Activated CD8-positive, alpha-beta memory T cell treated with anti-CD3 and anti-CD28 coated beads for 36 hours (primary cell): ENCODE measurements at regions not wholly inside any gene's neighbourhood (a gene's known extent, or its start where the extent isn't known, plus 50 kb on each side); places are given as distances from the start of the nearest gene placed in this dataset.

Experiments
- CTCF ChIA-PET: fragments of 350-600 bp; sonication (Branson Sonifier 250); formaldehyde crosslinking; loops from one replicate; lab custom pipeline; 2021; ENCODE audit warnings: antibody characterized with exemption; lab: Charles Lee
- POLR2A ChIA-PET: fragments of 350-600 bp; sonication (Branson Sonifier 250); formaldehyde crosslinking; loops from one replicate; lab custom pipeline; 2021; ENCODE audit warnings: antibody characterized with exemption; lab: Charles Lee

DNA sequence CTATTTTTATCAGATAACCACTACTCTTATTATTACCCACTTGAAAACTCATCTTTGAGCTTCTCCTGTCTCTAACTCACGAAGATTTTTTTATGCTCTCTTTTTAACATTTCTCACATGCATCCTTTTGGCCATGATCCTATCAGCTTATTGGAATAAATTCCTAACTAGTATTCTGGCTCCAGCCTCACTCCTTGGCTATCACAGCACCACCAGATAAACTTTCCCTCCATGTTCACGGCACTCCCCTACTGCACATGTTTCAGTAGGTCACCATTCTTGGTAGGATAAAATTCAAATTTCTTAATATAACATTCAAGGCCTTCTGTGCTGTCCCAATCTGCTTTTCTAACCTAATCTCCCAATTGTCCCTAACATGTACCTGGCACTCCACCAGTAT, 186.6 kb upstream of the UBASH3B start:
- POLR2A ChIA-PET, result no interaction called here
- CTCF ChIA-PET, result no interaction called here

DNA sequence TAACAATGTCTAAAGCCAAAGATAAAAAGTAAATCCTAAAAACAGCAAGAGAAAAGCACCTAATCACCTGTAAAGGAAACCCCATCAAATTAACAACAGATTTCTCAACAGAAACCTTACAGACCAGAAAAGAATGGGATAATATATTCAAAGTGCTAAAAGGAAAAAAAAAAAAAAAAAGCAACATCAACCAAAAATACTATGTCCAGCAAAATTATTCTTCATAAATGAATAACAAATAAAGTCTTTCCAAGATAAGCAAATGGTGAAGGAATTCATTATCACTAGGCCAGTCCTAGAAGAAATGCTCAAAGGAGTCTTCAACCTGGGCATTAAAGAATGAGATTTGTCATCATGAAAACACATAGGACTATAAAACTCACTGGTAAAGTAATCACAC, 192.0 kb upstream of the UBASH3B start:
- ChIA-PET CTCF (no interaction called here), POLR2A (no interaction called here)

DNA sequence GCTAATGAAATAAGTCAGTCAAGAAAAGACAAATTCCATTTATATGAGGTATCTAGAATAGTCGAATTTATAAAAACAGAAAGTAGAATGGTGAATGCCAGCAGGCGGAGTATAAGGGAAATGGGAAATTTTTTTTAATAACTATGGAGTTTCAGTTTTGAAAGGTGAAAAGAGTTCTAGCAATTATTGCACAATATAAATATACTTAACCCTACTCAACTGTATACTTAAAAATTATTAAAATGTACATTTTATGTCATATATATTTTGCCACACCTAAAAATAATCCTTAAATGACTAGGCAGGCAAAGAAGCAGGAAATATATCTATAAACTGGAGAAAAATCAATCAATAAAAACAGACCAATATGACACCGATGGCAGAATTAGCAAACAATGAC, 196.5 kb upstream of the UBASH3B start:
- ChIA-PET POLR2A (no interaction called here), CTCF (no interaction called here)

DNA sequence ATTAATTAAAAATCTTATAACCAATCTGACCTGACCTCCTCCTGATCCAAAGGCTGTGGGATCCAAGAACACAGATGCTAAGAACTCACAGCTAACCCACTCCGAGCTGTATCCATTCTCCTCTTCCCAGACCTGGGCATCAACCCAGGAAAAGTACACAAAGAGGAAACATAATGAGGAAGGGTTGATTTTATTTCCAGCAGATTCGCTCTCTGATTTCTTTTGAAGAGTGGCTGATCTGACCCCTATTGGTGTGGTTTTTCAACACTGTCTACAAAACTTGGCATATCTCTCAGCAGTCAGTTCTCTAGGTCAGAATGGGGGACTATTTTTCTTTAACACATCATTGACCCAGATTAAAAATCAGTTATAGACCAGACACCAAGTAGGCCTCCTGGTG, 201.9 kb upstream of the UBASH3B start:
- ChIA-PET POLR2A (no interaction called here), CTCF (interaction anchor here (0.6 kb wide), 1 partner anchor 104 kb away, joined by 3 read pairs; no protein-coding TSS in a partner anchor)

DNA sequence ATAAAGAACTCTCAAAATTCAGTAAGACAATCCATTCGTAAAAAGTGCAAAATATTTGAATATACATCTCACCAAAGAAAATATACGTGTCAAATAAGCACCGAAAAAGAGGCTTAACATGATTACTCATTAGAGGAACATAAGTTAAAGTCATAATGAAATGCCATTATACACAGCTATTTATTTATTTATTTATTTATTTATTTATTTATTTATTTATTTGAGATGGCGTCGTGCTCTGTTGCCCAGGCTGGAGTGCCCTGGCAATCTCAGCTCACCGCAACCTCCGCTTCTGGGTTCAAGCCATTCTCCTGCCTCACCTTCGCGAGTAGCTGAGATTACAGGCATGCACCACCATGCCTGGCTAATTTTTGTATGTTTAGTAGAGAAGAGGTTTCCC, 203.6 kb upstream of the UBASH3B start:
- CTCF ChIA-PET, result no interaction called here
- POLR2A ChIA-PET, result no interaction called here

DNA sequence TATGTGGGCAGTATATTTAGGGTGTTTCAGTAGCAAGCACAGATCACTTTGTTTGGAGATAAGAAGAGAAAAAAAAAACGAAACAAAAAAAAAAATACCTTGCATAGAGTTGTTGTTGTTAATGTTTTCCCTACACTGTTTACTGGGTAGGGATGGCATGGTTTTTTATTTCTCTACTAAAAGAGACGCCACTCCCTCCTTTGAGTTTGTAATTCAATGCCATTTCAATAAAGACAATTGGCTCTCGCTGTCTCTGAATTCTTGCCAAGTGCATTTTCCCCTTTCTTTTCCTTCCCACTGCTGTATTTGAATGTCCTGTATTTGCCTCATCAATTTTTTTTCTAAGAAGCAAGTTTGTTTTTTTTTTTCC, 213.9 kb upstream of the UBASH3B start:
- ChIA-PET CTCF (no interaction called here), POLR2A (no interaction called here)

DNA sequence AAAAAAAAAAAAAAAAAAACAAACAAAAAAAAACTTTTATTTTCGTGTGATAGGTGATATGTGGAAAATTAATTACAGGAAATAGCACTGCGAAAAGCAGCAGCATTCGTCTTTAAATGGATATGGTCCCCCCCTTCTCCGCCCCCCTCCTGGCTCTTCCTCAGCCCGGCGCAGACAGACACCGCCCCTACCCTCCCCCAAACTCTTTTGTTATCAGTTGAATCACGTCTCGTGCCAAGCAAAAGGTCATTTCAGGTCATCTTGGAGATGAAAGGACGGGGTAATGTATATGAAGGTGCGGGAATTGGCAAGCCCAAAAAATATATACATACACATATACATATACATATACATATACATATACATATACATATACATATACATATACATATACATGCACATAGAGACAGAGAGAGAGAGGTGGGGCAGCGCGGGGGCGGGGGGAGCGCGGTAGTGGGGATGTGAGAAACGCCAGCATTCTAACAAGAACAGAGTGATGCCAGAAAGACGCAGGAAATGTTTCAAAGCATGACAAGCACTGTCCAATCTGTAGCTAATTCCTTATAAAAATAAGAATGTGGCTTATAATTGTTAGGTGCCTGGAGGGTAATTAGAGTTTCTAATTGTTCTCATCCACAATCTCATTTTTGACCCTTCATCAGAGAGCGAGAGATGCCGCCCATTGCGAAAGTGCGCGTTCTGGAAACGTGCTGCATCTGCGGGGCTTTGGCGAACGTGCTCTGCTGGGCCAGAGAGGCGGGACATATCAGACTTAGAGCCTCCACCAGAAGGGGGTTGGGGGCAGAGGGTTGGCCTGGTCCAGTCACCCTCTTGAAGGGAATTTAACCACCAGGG, 214.5 kb upstream of the UBASH3B start:
- ChIA-PET CTCF (no interaction called here), POLR2A (no interaction called here)

DNA sequence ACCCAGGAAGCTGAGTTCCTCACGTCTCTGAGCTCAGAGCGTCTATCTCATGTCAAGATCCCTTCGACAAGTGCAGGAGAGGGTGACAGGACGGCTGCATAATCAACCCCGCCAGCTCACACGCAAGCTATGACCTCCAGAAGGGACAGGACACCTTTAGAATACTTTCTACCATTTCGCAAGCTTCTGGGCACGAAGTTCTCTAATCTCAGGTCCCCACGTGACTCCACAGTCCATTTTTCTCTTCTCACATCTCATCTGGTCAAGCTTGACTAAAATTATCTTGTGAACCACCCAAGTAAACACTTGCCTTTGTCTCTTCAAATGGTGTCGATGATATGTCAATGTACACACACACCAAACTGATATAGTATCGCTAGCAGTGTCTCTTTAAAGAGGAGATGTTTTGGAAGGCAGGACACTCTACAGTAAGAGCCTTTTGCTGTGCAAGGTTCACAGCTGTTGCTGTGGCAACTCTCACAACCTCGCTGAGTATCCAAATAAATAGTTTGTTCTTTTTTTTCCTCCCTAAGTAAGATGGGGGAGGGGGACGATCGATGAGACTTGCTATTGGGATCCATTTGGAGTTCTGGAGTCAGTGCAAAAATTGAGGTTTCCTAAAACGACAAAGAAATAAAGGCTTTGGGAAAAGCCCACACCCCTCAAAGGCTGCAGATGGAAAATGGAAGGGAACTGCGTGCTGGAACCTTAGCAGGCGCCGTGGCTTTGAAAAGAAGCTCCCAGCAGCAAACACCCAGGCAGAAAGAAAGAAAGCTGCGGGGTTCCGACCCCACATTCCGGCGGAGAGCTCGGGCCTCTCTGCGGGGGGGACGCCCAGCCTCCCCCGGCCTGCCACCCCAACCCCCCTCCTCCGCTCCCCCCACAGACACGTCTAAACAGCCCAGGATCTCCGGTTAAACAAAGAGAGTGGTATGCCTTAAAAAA, 215.4 kb upstream of the UBASH3B start:
- CTCF ChIA-PET, result no interaction called here
- POLR2A ChIA-PET, result no interaction called here

DNA sequence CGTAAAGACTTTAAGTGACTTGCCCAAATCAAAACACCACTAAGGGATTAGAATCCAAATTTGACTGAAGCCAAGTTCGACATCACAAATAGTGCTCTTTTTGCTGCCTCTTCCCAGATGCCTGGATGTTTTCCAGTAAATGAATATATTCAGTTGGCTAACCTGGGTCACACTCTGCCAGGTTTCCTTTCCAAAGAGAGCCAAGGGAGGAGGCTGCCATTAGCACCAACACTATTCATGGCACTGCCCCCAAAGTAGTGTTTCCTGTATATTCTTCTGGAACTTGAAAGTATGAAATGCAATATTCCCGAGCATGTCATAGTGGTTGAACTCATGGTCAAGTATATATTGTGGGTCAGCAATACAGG, 219.3 kb upstream of the UBASH3B start:
- ChIA-PET POLR2A (no interaction called here), CTCF (no interaction called here)

DNA sequence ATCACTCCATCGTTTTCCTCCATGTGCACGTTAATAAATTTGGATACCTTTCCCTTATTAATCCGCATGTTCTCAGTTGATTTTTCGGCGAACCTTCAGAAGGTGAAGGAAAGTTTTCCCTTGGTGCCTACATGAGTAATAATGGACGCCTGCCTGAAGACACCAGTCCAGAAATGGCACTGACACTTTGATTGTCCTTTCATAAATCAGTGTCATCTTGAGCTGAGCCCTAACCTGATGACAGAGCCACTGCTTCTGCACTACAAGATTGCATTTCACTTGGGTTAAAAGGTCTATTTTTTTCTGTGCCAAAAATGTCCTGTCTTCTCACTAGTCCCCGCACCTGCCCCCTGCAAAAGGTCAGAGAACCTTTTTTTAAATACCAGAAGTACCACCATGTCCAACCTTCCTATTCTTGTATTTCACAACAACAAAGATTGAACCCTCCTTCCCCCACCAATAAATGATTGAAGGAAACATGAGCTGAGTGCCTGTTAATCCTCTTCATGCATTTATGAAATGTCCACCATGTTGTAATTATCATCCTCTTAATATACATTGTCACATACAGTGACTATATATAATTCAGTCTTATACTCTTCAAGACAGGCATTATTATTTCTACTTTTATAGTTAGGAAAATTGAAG, 219.9 kb upstream of the UBASH3B start:
- CTCF ChIA-PET, result no interaction called here

DNA sequence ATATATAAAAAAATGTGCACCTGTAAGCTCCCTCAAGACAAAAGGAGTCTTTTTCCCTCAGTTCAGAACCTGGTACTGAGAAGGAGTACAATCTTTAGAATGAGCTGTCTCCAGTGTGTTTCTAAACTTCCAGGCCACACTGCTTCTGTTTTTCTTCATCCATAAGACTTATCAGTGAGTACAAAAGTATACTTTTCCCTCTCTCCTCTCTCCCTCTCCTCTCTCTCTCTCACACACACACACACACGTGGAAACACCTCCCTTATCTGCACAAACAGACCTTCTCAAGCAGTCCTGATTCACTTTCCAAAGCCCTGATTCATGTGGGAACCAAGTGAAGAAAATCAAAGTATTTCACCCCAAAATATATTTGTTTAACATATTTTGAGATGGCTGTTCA, 220.7 kb upstream of the UBASH3B start:
- ChIA-PET CTCF (no interaction called here), POLR2A (no interaction called here)

More for the DNA sequence above, 219.9 kb upstream of the UBASH3B start:
- POLR2A ChIA-PET, result no interaction called here

DNA sequence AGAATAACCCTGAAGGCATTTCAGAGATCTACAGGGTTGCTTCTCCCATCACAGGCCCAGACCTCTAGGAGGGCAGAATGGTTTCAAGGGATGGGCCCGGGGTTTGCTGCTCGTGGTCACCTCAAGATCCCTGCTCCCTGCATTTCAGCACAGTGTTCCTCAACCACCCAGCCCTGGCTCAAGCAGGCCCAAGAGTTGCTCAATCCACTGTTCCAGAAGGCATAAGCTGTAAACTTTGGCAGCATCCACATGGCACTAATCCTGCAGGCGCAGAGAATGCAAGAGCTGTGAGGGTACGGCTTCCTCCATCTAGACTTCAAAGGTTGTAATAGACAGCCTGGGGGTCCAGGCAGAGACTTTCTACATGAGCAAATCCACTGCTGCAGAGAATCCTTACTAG, 225.0 kb upstream of the UBASH3B start:
- POLR2A ChIA-PET, result no interaction called here
- CTCF ChIA-PET, result no interaction called here

DNA sequence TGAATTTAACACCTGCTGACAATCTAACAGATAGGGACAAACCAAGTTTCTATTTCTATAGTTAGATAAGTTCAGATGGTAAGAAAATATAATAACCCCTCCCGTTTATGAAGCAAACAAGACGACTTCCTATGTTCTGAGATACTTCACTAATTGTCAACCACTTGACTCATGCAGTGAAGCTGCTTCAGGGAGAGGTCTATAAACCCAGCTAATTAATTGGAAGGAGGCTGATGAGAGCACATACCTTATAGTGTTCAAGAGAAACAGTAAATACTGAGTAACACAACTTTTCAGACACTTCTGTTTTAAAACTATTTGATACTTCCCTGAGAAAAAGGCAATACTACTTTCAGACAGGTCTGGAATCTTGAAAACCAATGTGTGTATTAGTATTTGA, 229.4 kb upstream of the UBASH3B start:
- CTCF ChIA-PET, result no interaction called here
- POLR2A ChIA-PET, result no interaction called here

DNA sequence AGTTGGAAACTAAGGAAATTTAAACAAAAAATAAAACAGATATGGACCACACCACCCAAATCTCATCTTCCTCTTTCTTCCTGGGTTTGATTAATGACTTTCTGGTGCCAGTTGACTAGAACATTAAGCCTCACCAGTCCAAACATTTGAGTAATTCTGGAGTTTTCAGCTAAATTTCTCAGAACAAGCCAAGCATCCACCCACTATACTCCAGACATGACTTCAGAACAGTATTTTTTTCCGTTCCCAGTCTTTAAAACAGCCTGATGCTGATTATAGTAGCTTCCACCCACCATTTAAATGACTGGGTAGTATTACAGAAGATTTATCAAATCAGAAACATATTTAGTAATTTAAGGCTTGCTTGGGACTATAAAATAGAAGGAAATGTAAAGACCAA, 230.9 kb upstream of the UBASH3B start:
- CTCF ChIA-PET, result interaction anchor here (0.6 kb wide), 1 partner anchor 90 kb away, joined by 3 read pairs; no protein-coding TSS in a partner anchor
- POLR2A ChIA-PET, result no interaction called here

DNA sequence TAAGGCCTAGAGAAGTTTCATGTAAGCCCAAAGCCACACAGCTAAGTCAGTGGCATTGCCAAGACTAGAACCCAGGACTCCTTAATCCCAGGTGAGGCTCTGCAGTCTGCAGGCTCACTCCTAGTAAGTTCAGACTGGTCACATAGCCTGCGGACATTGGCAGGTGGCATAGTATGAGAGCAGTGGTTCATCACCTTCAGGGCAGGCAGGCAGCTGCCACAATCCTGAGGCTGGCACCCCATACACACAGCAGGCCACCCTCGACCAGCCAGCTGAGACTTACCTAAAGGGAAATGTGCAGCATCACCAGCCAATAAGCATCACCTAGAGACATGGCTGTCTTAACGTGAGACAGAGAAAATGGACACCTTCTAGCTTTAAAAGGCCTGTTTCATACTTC, 231.6 kb upstream of the UBASH3B start:
- ChIA-PET POLR2A (no interaction called here), CTCF (no interaction called here)

DNA sequence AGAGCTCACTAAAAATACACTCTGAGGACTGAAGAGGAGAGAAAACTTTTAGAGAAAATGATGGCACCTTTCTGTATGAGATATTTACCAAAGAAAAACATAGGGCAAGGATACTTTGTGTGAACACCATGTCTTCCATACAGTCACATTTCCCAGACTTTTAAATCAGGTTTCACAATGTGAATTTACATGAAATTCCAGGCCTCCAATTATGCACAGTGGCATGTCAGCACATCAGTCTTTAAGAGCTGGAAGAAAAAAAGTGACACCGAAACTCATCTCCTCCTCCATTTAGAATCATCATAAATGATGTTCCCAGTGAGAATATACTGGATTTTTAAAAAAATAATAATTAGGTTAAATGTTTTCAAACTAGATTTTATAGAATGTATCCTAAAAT, 232.2 kb upstream of the UBASH3B start:
- ChIA-PET POLR2A (no interaction called here), CTCF (no interaction called here)

DNA sequence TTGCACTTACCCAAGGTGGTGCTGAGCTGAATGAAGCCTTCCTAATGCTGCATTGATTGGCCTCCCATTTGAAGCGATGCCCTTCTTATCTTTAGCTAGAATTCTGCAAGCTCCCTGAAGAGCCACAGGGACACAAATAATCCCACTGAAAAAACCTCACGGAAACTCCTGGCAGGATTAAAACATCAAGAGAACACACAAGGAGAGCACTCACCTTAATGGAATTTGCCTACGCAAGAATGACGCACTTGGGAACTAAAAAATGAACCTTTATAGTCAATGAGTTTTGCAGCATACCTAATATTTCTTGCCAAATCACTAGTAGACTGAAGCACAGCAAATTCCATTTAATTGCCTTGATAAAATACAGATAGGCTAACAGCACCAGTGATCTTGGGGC, 232.8 kb upstream of the UBASH3B start:
- ChIA-PET CTCF (no interaction called here), POLR2A (no interaction called here)

DNA sequence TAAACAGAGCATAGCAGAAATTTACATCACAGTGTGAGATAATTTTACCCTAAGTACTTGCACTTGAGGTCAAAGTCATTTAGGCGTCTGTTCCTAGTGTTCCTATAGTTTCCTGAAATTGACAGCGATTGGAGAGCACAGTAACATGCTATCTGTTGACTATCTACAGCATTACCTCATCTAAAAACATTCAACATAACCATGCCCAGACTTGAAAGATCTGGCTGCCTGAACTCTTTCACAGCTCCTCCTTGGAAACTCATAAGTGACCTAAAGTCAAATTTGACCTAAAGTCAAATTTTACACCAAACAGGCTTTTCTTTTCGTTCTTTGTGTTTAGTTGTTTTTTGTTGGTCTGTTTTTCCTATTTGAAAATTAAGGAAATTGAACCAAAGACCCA, 233.8 kb upstream of the UBASH3B start:
- ChIA-PET CTCF (no interaction called here), POLR2A (no interaction called here)

DNA sequence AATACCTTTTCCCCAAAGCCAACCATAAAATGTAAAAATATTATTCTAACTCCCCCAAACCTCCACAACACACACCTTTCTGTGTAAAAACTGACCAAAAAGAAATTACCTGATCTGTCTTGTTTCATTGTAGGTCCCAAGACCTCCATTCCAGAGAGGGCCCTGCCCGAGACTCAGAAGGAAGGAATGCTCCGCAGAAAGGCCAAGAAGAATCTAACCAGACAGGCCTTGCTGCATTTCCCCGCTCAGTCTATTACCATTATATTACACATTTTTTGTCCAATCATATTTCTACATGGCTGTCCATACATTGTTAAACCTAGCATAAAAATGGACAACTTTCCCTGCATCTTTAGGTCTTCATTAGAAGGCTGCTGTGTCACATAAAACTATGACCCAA, 237.5 kb upstream of the UBASH3B start:
- POLR2A ChIA-PET, result no interaction called here
- CTCF ChIA-PET, result no interaction called here

DNA sequence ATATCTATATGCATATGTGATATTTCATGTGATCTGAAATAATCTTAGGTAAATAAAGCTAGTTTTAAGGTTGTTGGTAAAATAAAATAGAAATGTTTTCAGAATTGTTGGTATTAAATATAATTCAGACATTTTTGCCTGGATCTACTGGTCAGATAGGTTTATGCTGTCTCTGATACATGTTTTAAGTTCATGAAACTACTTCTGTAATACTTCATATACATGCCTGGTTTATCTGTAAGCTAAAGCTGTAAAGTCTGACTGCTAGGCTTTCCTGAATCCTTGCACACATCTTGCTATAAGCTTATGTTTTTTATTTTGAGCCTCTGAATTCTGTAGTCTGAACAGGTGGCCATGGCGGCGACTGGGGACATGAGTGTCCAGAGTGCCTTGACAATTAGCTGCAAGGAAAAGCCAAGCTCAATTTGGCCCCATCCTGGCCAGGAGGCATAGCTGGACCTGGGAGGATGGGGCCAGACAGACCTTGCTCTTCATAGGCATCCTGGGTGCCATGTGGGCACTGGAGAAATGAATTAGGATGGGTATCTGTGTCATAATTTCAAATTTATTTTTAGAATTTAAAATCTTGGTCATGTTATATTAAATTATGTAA, 241.0 kb upstream of the UBASH3B start:
- ChIA-PET POLR2A (no interaction called here), CTCF (no interaction called here)
